GM23248 (cell line): ENCODE measurements at regions not wholly inside any gene's neighbourhood (a gene's known extent, or its start where the extent isn't known, plus 50 kb on each side); places are given as distances from the start of the nearest gene placed in this dataset.
A peak's percentile ranks its signal among the peaks of the same experiment; 100 is the strongest.

Experiments
- DNase-seq: peaks from one replicate; pipeline ENCODE4 v3.0.0-alpha.2; 2015
- H2AFZ ChIP-seq: fragments of 200-600 bp; sonication (generic); 2 replicates; pipeline ENCODE4 v1.6.1; 2016; ENCODE audit warnings: antibody characterized with exemption
- H3F3A ChIP-seq: fragments of 200-600 bp; sonication (generic); 2 replicates; pipeline ENCODE4 v1.6.1; 2016; ENCODE audit warnings: mild to moderate bottlenecking, antibody characterized with exemption, mixed run types; ENCODE audit not compliant: insufficient read depth
- H3K27ac ChIP-seq: fragments of 200-600 bp; sonication (generic); 2 replicates; pipeline ENCODE4 v1.5.1; 2016; ENCODE audit warnings: mild to moderate bottlenecking
- H3K27me3 ChIP-seq: fragments of 200-600 bp; sonication (generic); replicated peaks from 2 replicates; pipeline ENCODE4 v1.6.1; 2016; ENCODE audit warnings: mild to moderate bottlenecking; ENCODE audit not compliant: insufficient read depth
- H3K36me3 ChIP-seq: fragments of 200-600 bp; sonication (generic); 2 replicates; pipeline ENCODE4 v1.6.1; 2016; ENCODE audit warnings: low read depth, mild to moderate bottlenecking
- H3K4me1 ChIP-seq: fragments of 200-600 bp; sonication (generic); 2 replicates; pipeline ENCODE4 v1.6.1; 2016; ENCODE audit warnings: mild to moderate bottlenecking; ENCODE audit not compliant: insufficient read depth
- H3K4me2 ChIP-seq: fragments of 200-600 bp; sonication (generic); one replicate; pipeline ENCODE4 v1.6.1; 2016; ENCODE audit warnings: mild to moderate bottlenecking; ENCODE audit not compliant: unreplicated experiment
- H3K4me3 ChIP-seq: fragments of 200-600 bp; sonication (generic); 2 replicates; pipeline ENCODE4 v1.5.1; 2016; ENCODE audit warnings: mild to moderate bottlenecking
- H3K79me2 ChIP-seq: fragments of 200-600 bp; sonication (generic); 2 replicates; pipeline ENCODE4 v1.6.1; 2016; ENCODE audit warnings: mild to moderate bottlenecking; ENCODE audit not compliant: insufficient read depth
- H3K9ac ChIP-seq: fragments of 200-600 bp; sonication (generic); 2 replicates; pipeline ENCODE4 v1.6.1; 2016; ENCODE audit warnings: mild to moderate bottlenecking
- H3K9me2 ChIP-seq: fragments of 200-600 bp; sonication (generic); 2 replicates; pipeline ENCODE4 v1.6.1; 2016; ENCODE audit warnings: mixed run types, mild to moderate bottlenecking, moderate library complexity; ENCODE audit not compliant: insufficient read depth
- H3K9me3 ChIP-seq: fragments of 200-600 bp; sonication (generic); one replicate; pipeline ENCODE4 v1.6.1; 2017; ENCODE audit warnings: low read depth
- H4K20me1 ChIP-seq: fragments of 200-600 bp; sonication (generic); 2 replicates; pipeline ENCODE4 v1.6.0; 2016; ENCODE audit not compliant: insufficient read depth
- EZH2 ChIP-seq: fragments of 200-600 bp; sonication (generic); IDR thresholded peaks from 2 replicates; pipeline ENCODE4 v1.6.1; 2018; ENCODE audit warnings: antibody characterized with exemption, mild to moderate bottlenecking; ENCODE audit not compliant: insufficient read depth, poor library complexity, severe bottlenecking
- EZH2phosphoT487 ChIP-seq: fragments of 200-600 bp; sonication (generic); IDR thresholded peaks from 2 replicates; pipeline ENCODE4 v1.6.1; 2018; ENCODE audit warnings: antibody characterized with exemption, moderate library complexity, mild to moderate bottlenecking, low read depth; ENCODE audit not compliant: insufficient read depth
- WGBS, 2 experiments: methylation state at CpG; one replicate each; pipeline ENCODE4 v1.1.6; 2015 to 2017; ENCODE audit warnings: low lambda C conversion rate in 2 of 2, low coverage in 1 of 2; ENCODE audit errors: missing lambda C conversion rate in 2 of 2; 5-methylcytosine and 5-hydroxymethylcytosine counted together
- in situ Hi-C: fragments of 300-500 bp; cut with MboI; formaldehyde crosslinking; loops from 2 replicates; pipeline ENCODE4 v1.15.0; 2020

DNA sequence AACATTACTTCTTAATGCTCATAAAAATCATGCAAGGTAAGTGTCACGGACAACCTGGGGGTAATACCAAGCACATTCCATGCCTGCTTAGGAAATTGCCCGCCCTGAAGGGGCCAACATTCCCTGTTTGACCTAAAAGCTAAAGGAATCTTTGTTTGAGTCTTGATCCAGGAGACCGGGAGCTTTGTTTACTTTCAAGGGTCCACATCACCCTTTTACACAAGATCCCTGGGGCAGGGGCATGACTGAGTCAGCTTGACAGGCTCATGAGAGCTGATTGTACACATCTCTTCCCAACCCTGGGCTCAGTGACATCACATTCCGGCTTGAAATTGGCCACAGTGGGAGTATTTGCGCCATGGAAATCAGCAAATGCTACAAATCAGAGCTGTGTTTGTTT, 248.1 kb upstream of the HABP2 start:
- Histone ChIP-seq H4K20me1 (no peaks in the 10 kb centered on the region), H2AFZ (no peak overlapping the region), H3K4me2 (no peak overlapping the region), H3K79me2 (no peaks in the 10 kb centered on the region), H3K9me2 (no peaks in the 10 kb centered on the region), H3K27me3 (no peaks in the 10 kb centered on the region), H3K27ac (no peak overlapping the region), H3K4me3 (no peak overlapping the region), H3K9me3 (no peaks in the 10 kb centered on the region), H3K9ac (no peak overlapping the region), H3K36me3 (no peaks in the 10 kb centered on the region), H3K4me1 (no peaks in the 10 kb centered on the region), H3F3A (no peaks in the 10 kb centered on the region)
- in situ Hi-C loops: no loop called here
- DNase-seq: no peak
- WGBS, 2 experiments: 89 to 92% methylated on average over 5 of the region's 5 CpGs
- TF ChIP-seq EZH2phosphoT487 (no peak), EZH2 (no peak)

DNA sequence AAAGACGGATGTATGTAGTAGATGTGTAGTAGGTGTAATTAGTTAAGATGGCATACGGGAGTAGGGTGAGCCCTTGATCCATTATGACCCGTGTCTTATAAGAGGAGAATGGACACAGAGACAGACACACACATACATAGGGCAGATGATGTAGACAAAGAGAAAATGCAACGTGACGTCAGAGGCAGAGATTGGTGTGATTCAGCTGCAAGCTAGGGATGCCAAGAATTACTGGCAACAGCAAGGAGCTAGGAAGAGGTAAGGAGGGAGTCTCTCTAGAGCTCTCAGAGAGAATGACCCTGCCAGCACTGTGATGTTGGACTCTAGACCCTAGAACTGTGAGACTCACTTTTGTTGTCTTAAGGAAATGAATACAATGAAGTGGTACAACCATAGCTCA, 247.0 kb upstream of the HABP2 start:
- H3K27me3 ChIP-seq: no peaks in the 10 kb centered on the region
- in situ Hi-C loops: no loop called here
- WGBS, 2 experiments: 65 to 73% methylated on average over 5 of the region's 5 CpGs

DNA sequence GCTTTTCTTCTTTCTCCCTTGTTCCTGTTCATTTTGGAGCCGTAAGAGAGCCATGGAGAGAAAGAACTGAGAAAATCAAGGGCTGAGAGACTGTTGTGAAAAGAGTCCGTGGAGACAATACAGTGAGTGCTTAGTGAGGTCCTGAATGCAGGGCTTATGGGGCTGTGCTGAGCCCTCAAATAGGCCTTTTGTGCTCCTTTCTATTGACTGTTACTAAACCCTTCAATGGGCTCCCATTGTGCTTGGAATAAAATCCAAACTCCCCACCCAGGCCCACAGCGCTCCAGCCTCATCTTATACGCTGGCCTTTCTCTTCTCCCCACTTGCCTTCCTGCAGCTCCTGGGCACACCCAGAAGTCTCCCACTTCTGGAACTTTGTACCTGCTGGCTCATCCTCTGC, 243.1 kb upstream of the HABP2 start:
- TF ChIP-seq EZH2 (no peak), EZH2phosphoT487 (no peak)
- no peaks in the 10 kb centered on the region for H3K4me1 ChIP-seq
- H3K4me3 ChIP-seq: no peak overlapping the region
- no peak for DNase-seq
- no peak overlapping the region for H2AFZ ChIP-seq
- no peak overlapping the region for H3K9ac ChIP-seq
- 90 to 96% methylated on average over 4 of the region's 4 CpGs for WGBS, 2 experiments
- H3K9me3 ChIP-seq: no peaks in the 10 kb centered on the region
- H3K79me2 ChIP-seq: no peaks in the 10 kb centered on the region
- H3K27ac ChIP-seq: no peak overlapping the region
- H3K9me2 ChIP-seq: no peaks in the 10 kb centered on the region
- no peaks in the 10 kb centered on the region for H3F3A ChIP-seq
- no peaks in the 10 kb centered on the region for H3K27me3 ChIP-seq
- H3K36me3 ChIP-seq: no peaks in the 10 kb centered on the region
- in situ Hi-C loops: no loop called here
- no peak overlapping the region for H3K4me2 ChIP-seq
- H4K20me1 ChIP-seq: no peaks in the 10 kb centered on the region

More for the DNA sequence above, 247.0 kb upstream of the HABP2 start:
- Histone ChIP-seq H3K4me1 (no peaks in the 10 kb centered on the region), H3K79me2 (no peaks in the 10 kb centered on the region), H3F3A (no peaks in the 10 kb centered on the region), H2AFZ (no peak overlapping the region), H3K9me3 (no peaks in the 10 kb centered on the region), H4K20me1 (no peaks in the 10 kb centered on the region), H3K9me2 (no peaks in the 10 kb centered on the region), H3K36me3 (no peaks in the 10 kb centered on the region), H3K9ac (no peak overlapping the region), H3K27ac (no peak overlapping the region), H3K4me3 (no peak overlapping the region), H3K4me2 (no peak overlapping the region)
- no peak for TF ChIP-seq EZH2
- no peak for TF ChIP-seq EZH2phosphoT487
- peak; percentile 78 for DNase-seq

DNA sequence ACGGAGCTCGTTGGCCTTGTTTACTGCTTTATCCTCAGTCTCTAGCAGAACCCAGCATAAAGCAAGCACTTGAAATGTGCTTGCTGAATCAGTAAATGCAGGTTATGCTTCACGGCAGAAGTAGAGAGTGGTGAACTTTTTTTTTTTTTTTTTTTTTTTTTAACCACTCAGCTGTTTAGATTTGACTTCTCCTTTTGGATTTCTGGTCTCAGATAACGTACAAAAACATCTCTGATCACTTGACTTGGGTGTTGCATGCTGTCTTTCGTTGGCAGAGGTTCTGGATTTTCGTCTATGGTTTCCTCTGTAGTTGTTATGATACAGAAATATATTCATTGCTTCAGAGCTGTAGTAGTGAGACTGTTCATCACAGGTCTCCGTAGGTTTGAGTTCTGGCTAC, 242.5 kb upstream of the HABP2 start:
- H2AFZ ChIP-seq: no peak overlapping the region
- H3K9ac ChIP-seq: no peak overlapping the region
- WGBS, 2 experiments: 53 to 57% methylated on average over 7 of the region's 7 CpGs
- in situ Hi-C loops: no loop called here
- no peaks in the 10 kb centered on the region for H3F3A ChIP-seq
- no peaks in the 10 kb centered on the region for H3K9me2 ChIP-seq
- no peak overlapping the region for H3K27ac ChIP-seq
- H3K4me1 ChIP-seq: no peaks in the 10 kb centered on the region
- no peaks in the 10 kb centered on the region for H3K79me2 ChIP-seq
- no peak for TF ChIP-seq EZH2phosphoT487
- TF ChIP-seq EZH2: no peak
- no peak overlapping the region for H3K4me2 ChIP-seq
- no peaks in the 10 kb centered on the region for H3K36me3 ChIP-seq
- DNase-seq: no peak
- no peak overlapping the region for H3K4me3 ChIP-seq
- H4K20me1 ChIP-seq: no peaks in the 10 kb centered on the region
- no peaks in the 10 kb centered on the region for H3K9me3 ChIP-seq
- H3K27me3 ChIP-seq: no peaks in the 10 kb centered on the region

DNA sequence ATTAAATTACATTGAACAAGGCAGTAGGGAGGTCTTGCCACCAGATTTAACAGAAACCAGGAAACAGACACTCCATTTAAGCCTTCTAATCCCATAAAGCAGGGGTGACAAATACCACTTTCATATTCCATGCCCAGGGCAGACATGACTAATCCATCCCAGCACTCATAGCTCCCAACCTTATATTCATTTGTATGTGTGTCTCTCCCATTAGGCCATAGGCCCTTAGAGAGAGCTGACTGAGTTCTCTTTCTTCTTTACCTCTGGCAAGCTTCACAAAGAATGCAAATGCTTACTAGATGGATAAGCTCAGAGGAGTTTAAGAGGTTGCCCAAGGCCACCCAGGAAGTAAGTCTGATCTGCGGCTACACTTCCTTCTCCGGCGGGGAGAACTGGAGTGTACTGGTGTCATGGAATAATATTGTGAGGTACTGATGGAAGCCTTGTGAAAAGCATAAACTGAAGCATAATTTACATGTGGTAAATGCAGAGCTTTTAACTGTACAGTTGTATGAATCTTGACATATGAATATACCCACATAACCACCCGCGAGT, 239.7 kb upstream of the HABP2 start:
- H3K27ac ChIP-seq: no peak overlapping the region
- H3K4me3 ChIP-seq: no peak overlapping the region
- in situ Hi-C loops: no loop called here
- no peak overlapping the region for H3K4me2 ChIP-seq
- no peaks in the 10 kb centered on the region for H3K27me3 ChIP-seq
- no peaks in the 10 kb centered on the region for H3K9me2 ChIP-seq
- H3K9ac ChIP-seq: no peak overlapping the region
- DNase-seq: no peak
- no peak overlapping the region for H2AFZ ChIP-seq
- H3K9me3 ChIP-seq: no peaks in the 10 kb centered on the region
- no peaks in the 10 kb centered on the region for H3F3A ChIP-seq
- no peaks in the 10 kb centered on the region for H3K4me1 ChIP-seq
- TF ChIP-seq EZH2phosphoT487: no peak
- TF ChIP-seq EZH2: no peak
- H3K36me3 ChIP-seq: no peaks in the 10 kb centered on the region
- no peaks in the 10 kb centered on the region for H4K20me1 ChIP-seq
- 98% methylated on average over 5 of the region's 5 CpGs for WGBS, 2 experiments
- H3K79me2 ChIP-seq: no peaks in the 10 kb centered on the region
